HEK293 (cell line): ENCODE measurements at regions not wholly inside any gene's neighbourhood (a gene's known extent, or its start where the extent isn't known, plus 50 kb on each side); places are given as distances from the start of the nearest gene placed in this dataset.
A peak's percentile ranks its signal among the peaks of the same experiment; 100 is the strongest.

ENCODE experiments used
- CTCF ChIA-PET: fragments of 350-600 bp; formaldehyde crosslinking; extraction: SDS; loops from one replicate; lab custom pipeline; 2021; ENCODE audit warnings: antibody characterized with exemption; lab: Yijun Ruan, JAX
- POLR2A ChIA-PET: fragments of 300-600 bp; formaldehyde crosslinking; extraction: SDS; loops from one replicate; lab custom pipeline; 2020; ENCODE audit warnings: antibody characterized with exemption, inconsistent platforms; lab: Yijun Ruan, JAX
- H3K27ac ChIP-seq: fragments of 200-500 bp; sonication (Bioruptor generic); 2 replicates; pipeline ENCODE4 v1.5.1; 2014; ENCODE audit warnings: low read depth, low read length, control low read depth, inconsistent platforms; ENCODE audit errors: extremely low read depth
- H3K36me3 ChIP-seq, 2 experiments: fragments of 200-500 bp in 1 of 2; sonication (Bioruptor generic) in 1 of 2; 1 replicate in 1 of 2; 2 replicates in 1 of 2; pipeline ENCODE4 v1.5.1; 2014 to 2017; ENCODE audit warnings: inconsistent platforms in 2 of 2, low read length in 2 of 2; ENCODE audit not compliant: control insufficient read depth in 2 of 2, insufficient read depth in 1 of 2
- H3K4me1 ChIP-seq: fragments of 200-500 bp; sonication (Bioruptor generic); 2 replicates; pipeline ENCODE4 v1.5.1; 2014; ENCODE audit warnings: mild to moderate bottlenecking, low read length, inconsistent platforms; ENCODE audit not compliant: control insufficient read depth, insufficient read depth
- H3K4me3 ChIP-seq: 2 replicates; pipeline ENCODE4 v1.5.1; 2011; ENCODE audit warnings: low read depth, mild to moderate bottlenecking, control low read depth, low read length, moderate library complexity
- H3K9me3 ChIP-seq: fragments of 200-500 bp; sonication (Bioruptor generic); 2 replicates; pipeline ENCODE4 v1.5.1; 2014; ENCODE audit warnings: low read depth, low read length, inconsistent platforms; ENCODE audit not compliant: control insufficient read depth, insufficient read depth
- BCL11A ChIP-seq: fragments of 450-650 bp; formaldehyde crosslinking; IDR thresholded peaks from 2 replicates; pipeline ENCODE4 v1.5.1; 2016; ENCODE audit warnings: low read depth, missing biosample characterization, missing genetic modification characterization
- GLI4 ChIP-seq: fragments of 450-650 bp; formaldehyde crosslinking; IDR thresholded peaks from 2 replicates; pipeline ENCODE4 v1.5.1; 2016; ENCODE audit warnings: missing biosample characterization, missing genetic modification characterization
- GLIS1 ChIP-seq: fragments of 450-650 bp; formaldehyde crosslinking; IDR thresholded peaks from 2 replicates; pipeline ENCODE4 v1.5.1; 2016; ENCODE audit warnings: missing biosample characterization, missing genetic modification characterization
- IKZF3 ChIP-seq: fragments of 450-650 bp; IDR thresholded peaks from 2 replicates; pipeline ENCODE4 v1.5.0; 2018; ENCODE audit warnings: missing biosample characterization, mild to moderate bottlenecking, missing genetic modification characterization, moderate library complexity
- KLF1 ChIP-seq: fragments of 450-650 bp; formaldehyde crosslinking; IDR thresholded peaks from 2 replicates; pipeline ENCODE4 v1.5.1; 2016; ENCODE audit warnings: missing biosample characterization, missing genetic modification characterization
- OVOL3 ChIP-seq: fragments of 450-650 bp; formaldehyde crosslinking; IDR thresholded peaks from 2 replicates; pipeline ENCODE4 v1.5.1; 2016; ENCODE audit warnings: missing biosample characterization, missing genetic modification characterization
- PRDM10 ChIP-seq: fragments of 450-650 bp; formaldehyde crosslinking; IDR thresholded peaks from 2 replicates; pipeline ENCODE4 v1.5.1; 2016; ENCODE audit warnings: missing biosample characterization, missing genetic modification characterization
- PRDM6 ChIP-seq: fragments of 450-650 bp; formaldehyde crosslinking; IDR thresholded peaks from 2 replicates; pipeline ENCODE4 v1.5.1; 2017; ENCODE audit warnings: missing biosample characterization, missing genetic modification characterization
- SCRT1 ChIP-seq: fragments of 450-650 bp; formaldehyde crosslinking; IDR thresholded peaks from 2 replicates; pipeline ENCODE4 v1.5.1; 2016; ENCODE audit warnings: missing biosample characterization, missing genetic modification characterization, borderline replicate concordance
- SP3 ChIP-seq: fragments of 450-650 bp; formaldehyde crosslinking; IDR thresholded peaks from 2 replicates; pipeline ENCODE4 v1.5.1; 2016; ENCODE audit warnings: missing biosample characterization, missing genetic modification characterization
- ZBTB7A ChIP-seq: fragments of 450-650 bp; formaldehyde crosslinking; IDR thresholded peaks from 2 replicates; pipeline ENCODE4 v1.5.1; 2016; ENCODE audit warnings: low read depth, missing biosample characterization, missing genetic modification characterization
- ZEB2 ChIP-seq: fragments of 450-650 bp; formaldehyde crosslinking; IDR thresholded peaks from 2 replicates; pipeline ENCODE4 v1.5.1; 2016; ENCODE audit warnings: missing biosample characterization, missing genetic modification characterization
- ZFP3 ChIP-seq: fragments of 450-650 bp; formaldehyde crosslinking; IDR thresholded peaks from 2 replicates; pipeline ENCODE4 v1.5.1; 2016; ENCODE audit warnings: low read depth, missing biosample characterization, missing genetic modification characterization
- ZNF138 ChIP-seq: fragments of 450-650 bp; formaldehyde crosslinking; IDR thresholded peaks from 2 replicates; pipeline ENCODE4 v1.5.1; 2016; ENCODE audit warnings: missing biosample characterization, missing genetic modification characterization, borderline replicate concordance
- ZNF18 ChIP-seq: fragments of 450-650 bp; formaldehyde crosslinking; IDR thresholded peaks from 2 replicates; pipeline ENCODE4 v1.5.1; 2016; ENCODE audit warnings: missing biosample characterization, missing genetic modification characterization
- ZNF302 ChIP-seq: fragments of 450-650 bp; formaldehyde crosslinking; IDR thresholded peaks from 2 replicates; pipeline ENCODE4 v1.5.1; 2016; ENCODE audit warnings: missing biosample characterization, missing genetic modification characterization, low read depth
- ZNF324 ChIP-seq: fragments of 450-650 bp; formaldehyde crosslinking; IDR thresholded peaks from 2 replicates; pipeline ENCODE4 v1.5.1; 2016; ENCODE audit warnings: missing biosample characterization, missing genetic modification characterization
- ZNF335 ChIP-seq: fragments of 450-650 bp; formaldehyde crosslinking; conservative IDR thresholded peaks from 2 replicates; pipeline ENCODE4 v1.5.1; 2016; ENCODE audit warnings: missing biosample characterization, missing genetic modification characterization
- ZNF366 ChIP-seq: fragments of 450-650 bp; formaldehyde crosslinking; conservative IDR thresholded peaks from 2 replicates; pipeline ENCODE4 v1.5.1; 2016; ENCODE audit warnings: missing biosample characterization, missing genetic modification characterization
- ZNF555 ChIP-seq: fragments of 450-650 bp; formaldehyde crosslinking; conservative IDR thresholded peaks from 2 replicates; pipeline ENCODE4 v1.5.1; 2017; ENCODE audit warnings: missing biosample characterization, mild to moderate bottlenecking, missing genetic modification characterization, inconsistent platforms
- ZNF560 ChIP-seq: fragments of 450-650 bp; formaldehyde crosslinking; IDR thresholded peaks from 2 replicates; pipeline ENCODE4 v1.5.1; 2017; ENCODE audit warnings: missing biosample characterization, missing genetic modification characterization, borderline replicate concordance
- ZNF596 ChIP-seq: fragments of 450-650 bp; IDR thresholded peaks from 2 replicates; pipeline ENCODE4 v1.5.0; 2018; ENCODE audit warnings: missing biosample characterization, mild to moderate bottlenecking, missing genetic modification characterization, moderate library complexity
- ZNF629 ChIP-seq: fragments of 450-650 bp; formaldehyde crosslinking; IDR thresholded peaks from 2 replicates; pipeline ENCODE4 v1.5.1; 2017; ENCODE audit warnings: missing biosample characterization, missing genetic modification characterization

- Histone ChIP-seq H3K27ac (no peak overlapping the region), H3K36me3 (no peaks in the 10 kb centered on the region), H3K4me3 (no peak overlapping the region), H3K9me3 (no peaks in the 10 kb centered on the region)
- ChIA-PET CTCF (no interaction called here), POLR2A (no interaction called here)
- no peak for TF ChIP-seq ZNF555 (tag by site-specific recombination)
- TF ChIP-seq KLF1 (tag by site-specific recombination): no peak
- no peak for TF ChIP-seq SP3
- no peak for TF ChIP-seq GLI4
- no peak for TF ChIP-seq ZNF560
- TF ChIP-seq ZFP3 (tag by site-specific recombination): no peak
- no peak for TF ChIP-seq ZNF138 (tag by site-specific recombination)
- TF ChIP-seq ZEB2 (tag by site-specific recombination): no peak
- TF ChIP-seq ZNF302 (tag by site-specific recombination): no peak
- TF ChIP-seq BCL11A (tag by site-specific recombination): no peak
- no peak for TF ChIP-seq ZNF18 (tag by site-specific recombination)
- TF ChIP-seq, all 188 proteins: peak for 0
- no peaks in the 10 kb centered on the region for H3K4me1 ChIP-seq
These were observed 284.3 kb downstream of the TLE1 start for GRCh38 chr9:81404931-81405598.

- peaks cover 16% of the 10 kb centered on the region for H3K4me1 ChIP-seq
- ChIA-PET POLR2A (interaction anchor here (1.1 kb wide), 1 partner anchor 23 kb away, joined by 3 read pairs; no protein-coding TSS in a partner anchor), CTCF (no interaction called here)
- H3K36me3 ChIP-seq: no peaks in the 10 kb centered on the region
- peak overlapping the region; percentile 90 for H3K27ac ChIP-seq
- H3K9me3 ChIP-seq: no peaks in the 10 kb centered on the region
- H3K4me3 ChIP-seq: no peak overlapping the region
- peak; percentile 79 for TF ChIP-seq PRDM6
- 0 out of 2 replicates have a peak, but pooled peaks have one; percentile 7 for TF ChIP-seq ZNF596
- 0 out of 2 replicates have a peak, but pooled peaks have one; percentile 19 for TF ChIP-seq ZNF366 (tag by site-specific recombination)
- TF ChIP-seq ZNF335 (tag by site-specific recombination): peak; percentile 71
- peak; percentile 25; the same call in 1 of the 2 replicates for TF ChIP-seq IKZF3 (tag by site-specific recombination)
- TF ChIP-seq PRDM10 (tag by site-specific recombination): peak; percentile 86
- no peak for TF ChIP-seq ZBTB7A (tag by site-specific recombination)
- no peak for TF ChIP-seq SCRT1
- TF ChIP-seq GLIS1 (tag by site-specific recombination): peak; percentile 57
- peak; percentile 75 for TF ChIP-seq ZNF629 (tag by site-specific recombination)
- TF ChIP-seq ZNF324: no peak
- peak; percentile 73 for TF ChIP-seq ZEB2 (tag by site-specific recombination)
- peak; percentile 90 for TF ChIP-seq OVOL3 (tag by site-specific recombination)
These were observed 291.6 kb downstream of the TLE1 start for GRCh38 chr9:81397481-81398381.
